ENCODE measurements at regions not wholly inside any gene's neighbourhood (a gene's known extent, or its start where the extent isn't known, plus 50 kb on each side); places are given as distances from the start of the nearest gene placed in this dataset.

DNA sequence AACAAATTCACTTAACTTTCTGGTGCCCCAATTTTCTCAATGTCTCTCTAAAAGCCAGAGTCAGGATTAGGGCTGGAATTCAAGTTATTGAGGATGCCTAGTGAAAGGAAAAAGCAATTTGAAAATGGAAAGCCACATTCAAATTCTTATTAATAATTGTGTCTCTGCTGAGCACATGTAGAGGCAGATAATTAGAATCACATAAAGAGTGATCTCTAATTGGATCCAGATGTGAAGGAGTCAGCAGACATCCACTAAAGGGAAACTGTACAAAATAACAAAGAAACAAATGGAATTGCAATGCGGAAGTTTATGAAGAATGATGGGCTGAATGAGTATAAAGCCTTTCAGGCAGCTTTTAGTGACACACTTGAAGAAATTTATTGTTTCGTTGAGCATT, 482.6 kb downstream of the TTLL7 start:
- TF ChIP-seq, protein P1, sequence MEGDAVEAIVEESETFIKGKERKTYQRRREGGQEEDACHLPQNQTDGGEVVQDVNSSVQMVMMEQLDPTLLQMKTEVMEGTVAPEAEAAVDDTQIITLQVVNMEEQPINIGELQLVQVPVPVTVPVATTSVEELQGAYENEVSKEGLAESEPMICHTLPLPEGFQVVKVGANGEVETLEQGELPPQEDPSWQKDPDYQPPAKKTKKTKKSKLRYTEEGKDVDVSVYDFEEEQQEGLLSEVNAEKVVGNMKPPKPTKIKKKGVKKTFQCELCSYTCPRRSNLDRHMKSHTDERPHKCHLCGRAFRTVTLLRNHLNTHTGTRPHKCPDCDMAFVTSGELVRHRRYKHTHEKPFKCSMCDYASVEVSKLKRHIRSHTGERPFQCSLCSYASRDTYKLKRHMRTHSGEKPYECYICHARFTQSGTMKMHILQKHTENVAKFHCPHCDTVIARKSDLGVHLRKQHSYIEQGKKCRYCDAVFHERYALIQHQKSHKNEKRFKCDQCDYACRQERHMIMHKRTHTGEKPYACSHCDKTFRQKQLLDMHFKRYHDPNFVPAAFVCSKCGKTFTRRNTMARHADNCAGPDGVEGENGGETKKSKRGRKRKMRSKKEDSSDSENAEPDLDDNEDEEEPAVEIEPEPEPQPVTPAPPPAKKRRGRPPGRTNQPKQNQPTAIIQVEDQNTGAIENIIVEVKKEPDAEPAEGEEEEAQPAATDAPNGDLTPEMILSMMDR (IDR thresholded peaks at IDR 0.05): no peak
- TF ChIP-seq EP300 (IDR thresholded peaks at IDR 0.05): no peak
